NCI-H1105 (cell line): ENCODE measurements at regions not wholly inside any gene's neighbourhood (a gene's known extent, or its start where the extent isn't known, plus 50 kb on each side); places are given as distances from the start of the nearest gene placed in this dataset.

Experiments used
- DNase-seq: peaks from one replicate; lab custom pipeline; 2025; lab: John Stamatoyannopoulos, UW

DNA sequence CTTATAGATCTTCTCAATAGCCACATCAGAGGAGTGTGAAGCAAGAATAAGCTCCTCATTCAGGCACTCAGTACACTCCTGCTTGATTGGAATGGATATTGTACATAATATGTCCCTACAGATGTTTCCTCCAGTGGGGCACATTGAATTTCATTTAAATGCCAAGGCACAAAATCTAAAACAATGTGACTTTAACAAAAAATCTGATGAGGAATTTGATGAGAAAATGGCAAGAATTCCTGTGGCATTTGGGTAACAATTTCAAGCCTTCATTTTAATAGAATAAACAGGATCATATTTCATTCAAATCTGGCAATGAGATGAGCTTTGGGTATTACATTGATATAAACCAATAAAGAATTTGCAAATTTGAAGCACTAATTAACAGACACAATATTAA is 307.7 kb upstream of the PKN2 start:
- no peak for DNase-seq

GRCh38 chr1:88378560-88378959 is 305.5 kb upstream of the PKN2 start:
- DNase-seq: no peak

- no peak for DNase-seq
These were observed 289.1 kb upstream of the PKN2 start for GRCh38 chr1:88394958-88395357.

DNA sequence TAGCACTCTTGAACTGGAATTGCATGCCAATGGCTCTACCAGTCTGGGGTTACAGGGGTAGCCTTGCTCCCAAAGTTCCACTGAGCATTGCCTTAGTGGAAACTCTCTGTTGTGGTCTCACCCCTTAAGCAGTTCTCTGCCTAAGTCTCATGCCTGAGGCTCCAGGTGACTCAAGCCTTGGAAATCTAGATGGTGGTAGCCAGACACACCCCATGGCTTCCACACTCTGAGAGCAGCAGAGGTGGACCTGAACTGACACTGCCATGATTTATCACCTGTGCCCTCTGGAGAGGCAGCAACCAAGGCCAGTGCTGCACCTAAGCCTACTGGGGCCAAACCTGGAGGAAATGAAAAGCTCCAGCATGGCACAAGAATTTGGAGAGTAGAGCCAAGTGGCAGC is 285.7 kb upstream of the PKN2 start:
- DNase-seq: no peak

DNA sequence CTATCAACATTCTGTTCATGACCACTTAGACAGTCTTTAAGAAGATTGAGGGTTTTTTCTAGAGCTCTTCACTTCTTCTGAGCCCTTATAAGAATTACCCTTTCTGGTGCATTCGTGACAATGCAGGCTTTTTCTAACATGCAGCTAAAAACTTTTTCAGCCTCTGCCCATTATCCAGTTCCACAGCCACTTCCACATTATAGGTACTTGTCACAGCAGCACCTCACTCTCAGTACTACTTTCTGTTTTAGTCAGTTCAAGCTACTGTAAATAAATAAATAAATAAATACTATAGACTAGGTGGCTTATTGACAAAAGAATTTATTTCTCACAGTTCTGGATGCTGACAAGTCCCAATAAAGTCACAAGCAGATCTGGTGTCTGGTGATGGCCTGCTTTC is 284.4 kb upstream of the PKN2 start:
- no peak for DNase-seq

GRCh38 chr1:88401313-88401712 is 282.8 kb upstream of the PKN2 start:
- DNase-seq: no peak

DNA sequence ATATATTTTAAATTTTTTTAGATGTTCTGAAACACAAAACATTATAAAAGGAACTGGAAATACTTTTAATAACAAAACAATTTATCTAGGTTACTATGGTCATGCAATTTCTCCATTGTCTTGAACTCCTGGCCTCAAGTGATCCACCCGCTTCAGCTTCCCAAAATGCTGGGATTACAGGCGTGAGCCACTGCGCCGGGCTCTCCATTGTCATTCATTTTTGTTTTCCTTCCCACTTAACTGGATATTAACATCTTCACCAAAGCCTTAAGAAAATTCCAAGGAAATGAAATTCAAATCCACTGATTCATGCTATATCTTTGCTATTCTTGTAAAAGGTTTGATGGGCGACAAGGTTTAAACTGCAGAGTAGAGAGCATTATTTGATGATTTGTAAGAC is 279.5 kb upstream of the PKN2 start:
- no peak for DNase-seq

- DNase-seq: no peak
These were observed 276.8 kb upstream of the PKN2 start for GRCh38 chr1:88407248-88407647.

- DNase-seq: no peak
These were observed 262.1 kb upstream of the PKN2 start for GRCh38 chr1:88421997-88422396.

- DNase-seq: no peak
These were observed 250.5 kb upstream of the PKN2 start for GRCh38 chr1:88433556-88433955.

GRCh38 chr1:88434836-88435235 is 249.2 kb upstream of the PKN2 start:
- no peak for DNase-seq

DNA sequence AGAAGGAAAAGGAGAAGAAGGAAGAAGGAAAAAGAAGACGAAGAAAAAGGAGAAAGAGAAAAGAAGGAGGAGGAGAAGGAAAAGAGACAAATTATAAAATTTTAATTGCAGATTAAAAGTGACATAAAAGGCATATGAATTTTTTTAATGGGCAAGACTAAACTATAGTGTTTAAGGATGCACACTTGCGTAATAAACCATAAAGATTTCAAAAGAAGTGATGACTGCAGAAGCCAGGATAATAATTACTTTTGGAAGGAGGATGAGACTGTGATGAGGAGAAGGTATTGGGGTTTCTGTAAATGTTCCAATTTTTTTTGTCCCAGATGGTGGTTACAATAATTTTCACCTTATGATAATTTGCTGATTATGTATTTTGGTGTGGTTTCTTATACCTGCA is 243.1 kb upstream of the PKN2 start:
- DNase-seq: no peak

DNA sequence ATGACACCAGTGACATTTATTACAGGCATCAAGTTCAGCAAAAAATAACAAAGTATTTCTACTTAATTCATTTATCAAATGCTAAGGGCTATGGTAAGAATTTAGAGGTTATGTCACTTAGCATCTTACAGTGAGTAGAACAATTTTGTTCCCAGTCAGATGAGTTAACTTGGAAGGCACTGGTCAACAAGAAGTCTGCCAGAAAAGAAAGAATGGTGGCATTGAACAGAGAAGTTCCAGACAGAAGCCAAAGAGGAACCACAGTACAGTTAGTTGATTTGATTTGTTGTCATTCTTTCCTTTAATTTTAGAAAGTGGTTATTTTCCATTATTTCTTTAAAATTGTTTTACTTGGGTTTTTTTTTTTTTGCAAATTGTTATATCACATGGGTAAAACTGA is 232.2 kb upstream of the PKN2 start:
- DNase-seq: no peak

GRCh38 chr1:88453295-88453694 is 230.8 kb upstream of the PKN2 start:
- DNase-seq: no peak

DNA sequence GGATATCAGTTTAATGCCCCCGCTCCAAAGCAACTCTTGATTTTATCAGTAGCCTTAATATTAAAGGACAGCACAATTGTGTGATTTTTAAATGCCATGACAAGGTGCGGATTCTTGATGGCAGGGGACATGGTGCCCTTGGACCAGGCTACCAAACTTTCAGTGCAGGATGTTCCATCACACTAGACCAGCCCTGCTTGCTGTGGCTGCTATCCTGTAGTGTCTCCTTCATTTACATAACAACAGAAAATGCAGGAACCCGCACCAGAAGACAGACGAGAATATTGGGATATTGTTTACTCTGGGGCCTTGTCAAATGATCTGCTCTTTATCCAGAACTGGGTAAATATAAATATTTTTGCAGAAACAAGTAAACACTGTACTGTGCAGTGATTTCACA is 229.3 kb upstream of the PKN2 start:
- no peak for DNase-seq

DNA sequence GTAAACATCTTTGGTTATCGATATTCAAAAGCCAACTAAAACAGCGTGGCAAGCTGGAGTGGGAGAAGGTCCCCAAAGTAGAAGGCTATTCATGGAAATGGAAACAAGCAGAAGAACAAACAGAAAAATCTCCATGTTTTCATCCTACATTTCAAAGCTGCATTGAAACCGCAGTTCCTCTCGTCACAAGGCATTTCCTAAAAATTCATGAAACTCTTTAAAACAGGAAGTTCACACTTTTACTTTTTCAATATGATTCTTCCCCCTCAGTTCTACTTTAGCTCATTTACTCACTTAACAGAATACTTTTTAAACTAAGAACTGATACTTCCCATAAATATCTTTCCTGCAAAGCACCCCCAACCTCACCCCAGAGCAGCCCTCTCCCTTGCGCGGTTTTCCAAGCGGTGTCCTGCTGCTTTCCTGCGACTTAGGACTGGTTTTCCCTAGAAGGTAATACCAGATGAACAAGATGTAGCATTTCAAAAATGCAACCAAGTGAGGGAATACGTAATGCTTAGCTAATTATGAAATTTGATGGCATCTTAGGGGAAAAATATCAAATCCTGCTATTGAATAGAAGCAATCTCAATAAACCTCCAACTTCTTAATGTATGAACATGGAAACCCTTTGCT is 228.3 kb upstream of the PKN2 start:
- DNase-seq: no peak

DNA sequence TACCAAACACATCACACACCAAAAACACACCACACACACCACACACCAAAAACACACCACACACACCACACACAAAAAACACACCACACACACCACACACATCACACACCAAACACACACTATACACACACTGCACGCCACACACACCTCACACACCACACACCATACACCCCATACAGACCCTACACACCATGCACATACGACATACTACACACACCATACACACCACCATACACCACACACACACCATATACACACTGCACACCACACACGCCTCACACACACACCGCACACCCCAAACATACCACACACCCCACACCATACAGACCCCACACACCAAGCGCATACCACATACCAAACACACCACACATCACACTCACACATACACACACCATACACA is 226.9 kb upstream of the PKN2 start:
- no peak for DNase-seq

DNA sequence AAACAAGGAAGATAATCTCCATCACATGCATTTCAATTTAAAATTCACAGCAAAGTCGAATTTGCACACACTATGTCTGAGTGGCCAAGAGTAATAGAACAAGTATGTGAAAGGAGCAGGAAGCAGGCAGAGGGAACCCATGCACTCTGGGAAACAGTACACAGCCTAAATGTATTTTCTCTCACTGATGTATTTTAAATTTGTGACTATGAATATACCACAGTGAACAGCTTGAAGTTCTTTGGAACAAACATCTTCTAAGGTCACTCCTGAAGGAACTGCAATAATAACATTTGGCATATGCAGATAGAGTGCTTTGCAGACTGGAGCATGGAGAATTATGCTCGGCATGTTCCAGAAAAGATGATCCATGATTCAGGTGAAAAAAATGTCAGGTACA is 223.1 kb upstream of the PKN2 start:
- no peak for DNase-seq

GRCh38 chr1:88462096-88462487 is 222.0 kb upstream of the PKN2 start:
- no peak for DNase-seq

DNA sequence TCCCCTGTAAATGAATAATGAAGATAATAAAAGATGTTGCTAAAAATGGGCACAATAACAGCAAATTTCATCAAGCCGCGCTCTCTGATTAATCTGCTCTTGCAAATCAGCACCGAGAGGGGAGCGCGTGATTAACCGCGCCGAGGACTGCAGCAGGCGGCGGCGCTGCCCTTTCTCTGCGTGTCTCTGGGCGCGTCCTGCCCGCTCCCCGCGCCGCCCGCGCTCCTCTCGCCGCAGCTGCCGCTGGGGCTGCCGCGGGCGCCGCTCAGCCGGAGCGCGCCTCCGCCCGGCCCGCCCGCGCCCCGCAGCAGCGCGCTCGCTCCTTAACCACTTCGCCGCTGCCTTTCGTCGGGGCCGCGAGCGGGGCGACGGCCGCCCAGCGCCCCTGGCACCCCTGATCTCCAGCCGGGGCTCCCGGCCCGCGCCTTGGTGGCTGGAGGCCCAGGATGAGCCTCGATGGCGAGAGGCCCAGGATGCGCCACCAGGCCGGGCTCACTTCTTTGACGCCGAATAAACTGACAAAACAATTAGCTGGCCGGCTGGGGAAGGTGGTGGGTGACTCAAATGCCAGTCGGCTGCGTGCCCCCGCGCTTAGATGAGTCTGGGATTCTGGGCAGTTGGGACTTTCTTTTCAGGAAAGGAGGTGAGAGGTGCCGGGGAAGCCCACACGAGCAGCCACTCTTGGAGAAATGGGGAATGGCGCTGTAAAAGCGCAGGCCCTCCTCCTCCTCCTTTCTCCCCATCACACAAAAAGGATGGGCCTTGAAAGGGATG is 221.4 kb upstream of the PKN2 start:
- peak; percentile 63 for DNase-seq

- no peak for DNase-seq
These were observed 220.6 kb upstream of the PKN2 start for GRCh38 chr1:88463401-88463985.

DNA sequence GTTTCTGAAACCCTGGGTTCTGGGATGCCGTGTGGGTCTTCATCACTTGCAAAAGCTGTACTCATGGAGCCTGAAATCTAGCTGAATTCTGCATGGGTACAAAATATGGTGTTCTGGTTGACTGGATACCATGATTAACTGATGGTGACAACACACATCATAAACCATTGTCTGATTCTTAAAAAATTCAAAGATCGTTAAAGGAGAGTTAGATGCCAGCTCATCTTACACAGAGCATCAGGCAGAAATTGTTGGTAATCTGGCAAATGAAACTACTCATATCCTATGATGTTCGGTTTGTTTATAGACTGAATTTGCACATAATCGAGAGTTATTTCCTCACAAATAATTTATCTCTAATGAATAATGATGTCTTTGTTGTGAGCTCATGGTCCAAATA is 218.1 kb upstream of the PKN2 start:
- DNase-seq: no peak

GRCh38 chr1:88466899-88467580 is 217.0 kb upstream of the PKN2 start:
- DNase-seq: no peak
